ENCODE measurements at regions not wholly inside any gene's neighbourhood (a gene's known extent, or its start where the extent isn't known, plus 50 kb on each side); places are given as distances from the start of the nearest gene placed in this dataset.
A peak's percentile ranks its signal among the peaks of the same experiment; 100 is the strongest.

GRCh38 chr10:28250782-28251181, 52.1 kb downstream of the MPP7 start:
- peak; percentile 27 for DNase-seq

- no peak for DNase-seq
Observed at GRCh38 chr10:28250358-28250757, 52.5 kb downstream of the MPP7 start.

GRCh38 chr10:28249512-28249911, 53.4 kb downstream of the MPP7 start:
- no peak for DNase-seq

- peak; percentile 30 for DNase-seq
Observed at GRCh38 chr10:28248092-28248491, 54.8 kb downstream of the MPP7 start.

- no peak for DNase-seq
Observed at GRCh38 chr10:28246023-28246422, 56.8 kb downstream of the MPP7 start.

GRCh38 chr10:28243923-28244322, 58.9 kb downstream of the MPP7 start:
- no peak for DNase-seq

GRCh38 chr10:28242555-28243204, 60.2 kb downstream of the MPP7 start:
- DNase-seq: no peak

GRCh38 chr10:28241741-28242399, 61.0 kb downstream of the MPP7 start:
- peak; percentile 76 for DNase-seq

- no peak for DNase-seq
Observed at GRCh38 chr10:28240400-28240799, 62.5 kb downstream of the MPP7 start.

GRCh38 chr10:28236591-28236990, 66.3 kb downstream of the MPP7 start:
- DNase-seq: no peak

GRCh38 chr10:28220811-28221210, 82.1 kb downstream of the MPP7 start:
- no peak for DNase-seq

GRCh38 chr10:28219251-28219650, 83.6 kb downstream of the MPP7 start:
- DNase-seq: peak; percentile 51

GRCh38 chr10:28217848-28218247, 85.0 kb downstream of the MPP7 start:
- no peak for DNase-seq

GRCh38 chr10:28215930-28216329, 86.9 kb downstream of the MPP7 start:
- no peak for DNase-seq

- no peak for DNase-seq
Observed at GRCh38 chr10:28214219-28214618, 88.6 kb downstream of the MPP7 start.

GRCh38 chr10:28211759-28212158, 91.1 kb downstream of the MPP7 start:
- no peak for DNase-seq

GRCh38 chr10:28207799-28208198, 95.1 kb downstream of the MPP7 start:
- no peak for DNase-seq

- no peak for DNase-seq
Observed at GRCh38 chr10:28202941-28203352, 99.9 kb downstream of the MPP7 start.

- DNase-seq: peak; percentile 36
Observed at GRCh38 chr10:28201410-28202400, 101.2 kb downstream of the MPP7 start.

- no peak for DNase-seq
Observed at GRCh38 chr10:28200775-28201174, 102.1 kb downstream of the MPP7 start.

- DNase-seq: no peak
Observed at GRCh38 chr10:28199941-28200340, 102.9 kb downstream of the MPP7 start.

- DNase-seq: no peak
Observed at GRCh38 chr10:28190196-28190595, 112.7 kb downstream of the MPP7 start.

- no peak for DNase-seq
Observed at GRCh38 chr10:28188526-28188925, 114.3 kb downstream of the MPP7 start.
